ENCODE measurements at regions not wholly inside any gene's neighbourhood (a gene's known extent, or its start where the extent isn't known, plus 50 kb on each side); places are given as distances from the start of the nearest gene placed in this dataset.

DNA sequence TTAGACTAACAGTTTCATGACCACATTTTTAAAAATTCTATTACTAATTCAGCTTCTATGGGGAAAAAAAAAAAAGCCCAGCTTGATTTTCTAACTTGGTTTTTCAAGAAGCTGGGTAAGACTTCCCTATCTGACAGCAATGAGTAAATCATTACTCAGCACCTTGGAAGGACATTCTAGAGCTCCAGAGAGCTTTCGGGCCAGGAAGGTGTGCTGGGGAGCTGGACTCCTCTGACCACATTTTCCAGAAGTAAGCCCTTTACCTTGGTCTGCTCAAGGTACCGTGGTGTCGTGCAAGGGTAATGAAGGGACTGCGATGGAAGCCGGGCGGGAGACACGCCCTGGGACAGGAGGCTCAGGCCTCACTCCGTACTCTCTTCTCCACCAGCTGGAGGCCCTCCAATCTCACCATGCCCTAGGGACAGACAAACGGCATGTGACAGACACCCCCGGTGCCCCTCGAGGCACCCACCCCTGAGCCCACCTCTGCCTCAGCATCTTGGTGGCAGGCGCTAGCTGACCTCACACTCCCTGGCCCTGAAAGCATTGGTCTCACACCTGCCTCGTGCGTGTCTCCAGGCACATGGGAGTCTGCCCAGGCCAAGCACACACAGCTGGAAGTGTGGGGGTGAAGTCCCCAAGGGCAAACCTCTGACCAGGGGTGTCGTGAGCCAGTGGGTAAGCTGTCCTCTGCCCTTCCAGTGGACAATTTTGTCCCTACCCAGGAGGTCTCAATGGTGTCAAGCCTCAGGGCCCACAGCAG lies 152.1 kb downstream of the OAT start:
- DNase-seq (no peak), FAIRE-seq (no peak)

DNA sequence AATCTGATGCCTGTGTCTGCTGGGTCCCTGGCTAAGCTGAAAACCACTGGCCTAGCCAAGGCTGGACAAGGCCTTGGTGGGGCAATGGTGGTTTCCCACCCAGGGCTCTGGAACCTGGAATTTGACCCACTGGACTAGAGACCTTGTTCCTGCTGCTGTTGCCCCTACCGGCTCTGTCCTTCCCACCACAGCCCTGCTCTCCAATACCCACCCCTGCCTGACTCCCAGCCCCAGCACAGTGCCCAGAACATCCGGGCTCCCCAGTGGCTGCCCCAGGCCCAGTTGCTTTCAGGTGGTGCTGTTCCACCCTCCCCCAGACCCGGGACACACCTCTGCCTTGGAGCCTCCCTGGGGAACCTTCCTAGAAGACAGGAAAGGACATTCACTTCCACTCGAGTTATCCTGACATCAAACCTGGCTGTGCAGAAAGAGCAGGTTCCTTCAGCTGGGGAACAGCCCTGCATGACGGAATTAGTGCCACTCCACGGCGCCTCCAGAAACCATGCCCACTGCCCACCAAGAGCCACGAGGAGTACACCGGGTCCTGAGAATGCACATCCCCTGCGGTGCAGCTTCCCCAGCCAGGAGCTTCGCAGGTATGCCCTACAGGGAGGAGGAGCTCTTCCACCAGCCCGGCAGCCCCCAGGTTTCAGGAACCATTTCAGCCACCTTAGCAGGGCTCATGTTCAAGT lies 152.8 kb downstream of the OAT start:
- DNase-seq (no peak), FAIRE-seq (no peak)
- H3K4me1 ChIP-seq (ENCODE audit: control insufficient read depth in 2 of 3, insufficient read depth in 2 of 3, low read depth in 1 of 3, low read length in 3 of 3) = no peaks in the 10 kb centered on the region
- H3K9me3 ChIP-seq (ENCODE audit: control insufficient read depth in 2 of 3, insufficient read depth in 1 of 3, low read length in 3 of 3) = no peaks in the 10 kb centered on the region
- no peak overlapping the region for H3K9ac ChIP-seq (ENCODE audit: low read length in 3 of 3)
- TF ChIP-seq, protein P1, sequence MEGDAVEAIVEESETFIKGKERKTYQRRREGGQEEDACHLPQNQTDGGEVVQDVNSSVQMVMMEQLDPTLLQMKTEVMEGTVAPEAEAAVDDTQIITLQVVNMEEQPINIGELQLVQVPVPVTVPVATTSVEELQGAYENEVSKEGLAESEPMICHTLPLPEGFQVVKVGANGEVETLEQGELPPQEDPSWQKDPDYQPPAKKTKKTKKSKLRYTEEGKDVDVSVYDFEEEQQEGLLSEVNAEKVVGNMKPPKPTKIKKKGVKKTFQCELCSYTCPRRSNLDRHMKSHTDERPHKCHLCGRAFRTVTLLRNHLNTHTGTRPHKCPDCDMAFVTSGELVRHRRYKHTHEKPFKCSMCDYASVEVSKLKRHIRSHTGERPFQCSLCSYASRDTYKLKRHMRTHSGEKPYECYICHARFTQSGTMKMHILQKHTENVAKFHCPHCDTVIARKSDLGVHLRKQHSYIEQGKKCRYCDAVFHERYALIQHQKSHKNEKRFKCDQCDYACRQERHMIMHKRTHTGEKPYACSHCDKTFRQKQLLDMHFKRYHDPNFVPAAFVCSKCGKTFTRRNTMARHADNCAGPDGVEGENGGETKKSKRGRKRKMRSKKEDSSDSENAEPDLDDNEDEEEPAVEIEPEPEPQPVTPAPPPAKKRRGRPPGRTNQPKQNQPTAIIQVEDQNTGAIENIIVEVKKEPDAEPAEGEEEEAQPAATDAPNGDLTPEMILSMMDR (IDR thresholded peaks at IDR 0.05; ENCODE audit: borderline replicate concordance, extremely low read depth, insufficient read depth) = no peak
- no peaks in the 10 kb centered on the region for H3K27me3 ChIP-seq (ENCODE audit: control insufficient read depth, insufficient read depth, low read length)
- no peak overlapping the region for H3K27ac ChIP-seq (ENCODE audit: low read depth in 2 of 2, low read length in 2 of 2)
- no peak overlapping the region for H3K4me3 ChIP-seq (ENCODE audit: low read length in 3 of 3)
- intact Hi-C loops (cut with DNase I) = loop anchor here (10.0 kb wide), 1 partner anchor 271 kb away; no protein-coding TSS in a partner anchor
- H3K36me3 ChIP-seq (ENCODE audit: control insufficient read depth in 2 of 3, insufficient read depth in 3 of 3, low read length in 3 of 3) = no peaks in the 10 kb centered on the region

More for the DNA sequence above, 152.1 kb downstream of the OAT start:
- Histone ChIP-seq H3K9ac (ENCODE audit: low read length in 3 of 3) (no peak overlapping the region), H3K27me3 (ENCODE audit: control insufficient read depth, insufficient read depth, low read length) (no peaks in the 10 kb centered on the region), H3K27ac (ENCODE audit: low read depth in 2 of 2, low read length in 2 of 2) (no peak overlapping the region), H3K36me3 (ENCODE audit: control insufficient read depth in 2 of 3, insufficient read depth in 3 of 3, low read length in 3 of 3) (no peaks in the 10 kb centered on the region), H3K4me1 (ENCODE audit: control insufficient read depth in 2 of 3, insufficient read depth in 2 of 3, low read depth in 1 of 3, low read length in 3 of 3) (no peaks in the 10 kb centered on the region), H3K9me3 (ENCODE audit: control insufficient read depth in 2 of 3, insufficient read depth in 1 of 3, low read length in 3 of 3) (peaks cover 0 to under 1% (median 0%) of the 10 kb centered on the region in 3 donors), H3K4me3 (ENCODE audit: low read length in 3 of 3) (no peak overlapping the region)
- intact Hi-C loops (cut with DNase I) = loop anchor here (10.0 kb wide), 1 partner anchor 272 kb away; no protein-coding TSS in a partner anchor
- TF ChIP-seq, protein P1 (IDR thresholded peaks at IDR 0.05; ENCODE audit: borderline replicate concordance, extremely low read depth, insufficient read depth) = no peak

DNA sequence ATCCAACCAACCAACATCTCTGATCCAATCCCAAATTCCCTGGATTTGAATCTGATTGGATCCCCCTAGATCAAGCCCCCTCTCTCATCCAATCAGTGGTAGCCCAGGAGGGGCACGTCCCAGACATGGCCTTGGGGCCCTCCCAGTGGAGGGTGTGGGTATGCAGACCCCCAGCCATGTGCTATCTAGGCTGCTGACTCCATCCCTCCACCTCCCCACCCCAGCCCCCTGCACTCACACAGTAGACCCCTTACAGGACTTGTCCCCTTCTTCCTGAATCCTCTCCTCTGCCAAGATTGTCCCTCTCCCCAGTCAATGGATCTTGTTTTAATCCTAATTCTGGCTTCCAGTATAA lies 153.4 kb downstream of the OAT start:
- Histone ChIP-seq H3K27me3 (ENCODE audit: control insufficient read depth, insufficient read depth, low read length) (no peaks in the 10 kb centered on the region), H3K4me3 (ENCODE audit: low read length in 3 of 3) (no peak overlapping the region), H3K4me1 (ENCODE audit: control insufficient read depth in 2 of 3, insufficient read depth in 2 of 3, low read depth in 1 of 3, low read length in 3 of 3) (no peaks in the 10 kb centered on the region), H3K9ac (ENCODE audit: low read length in 3 of 3) (no peak overlapping the region), H3K9me3 (ENCODE audit: control insufficient read depth in 2 of 3, insufficient read depth in 1 of 3, low read length in 3 of 3) (no peaks in the 10 kb centered on the region), H3K36me3 (ENCODE audit: control insufficient read depth in 2 of 3, insufficient read depth in 3 of 3, low read length in 3 of 3) (no peaks in the 10 kb centered on the region), H3K27ac (ENCODE audit: low read depth in 2 of 2, low read length in 2 of 2) (no peak overlapping the region)
- FAIRE-seq (no peak), DNase-seq (no peak)
- intact Hi-C loops (cut with DNase I) = loop anchor here (10.0 kb wide), 1 partner anchor 271 kb away; no protein-coding TSS in a partner anchor
- TF ChIP-seq, protein P1 (IDR thresholded peaks at IDR 0.05; ENCODE audit: borderline replicate concordance, extremely low read depth, insufficient read depth) = no peak

All from kidney (tissue), 13 donors.